ENCODE measurements at regions not wholly inside any gene's neighbourhood (a gene's known extent, or its start where the extent isn't known, plus 50 kb on each side); places are given as distances from the start of the nearest gene placed in this dataset.
A peak's percentile ranks its signal among the peaks of the same experiment; 100 is the strongest.

DNA sequence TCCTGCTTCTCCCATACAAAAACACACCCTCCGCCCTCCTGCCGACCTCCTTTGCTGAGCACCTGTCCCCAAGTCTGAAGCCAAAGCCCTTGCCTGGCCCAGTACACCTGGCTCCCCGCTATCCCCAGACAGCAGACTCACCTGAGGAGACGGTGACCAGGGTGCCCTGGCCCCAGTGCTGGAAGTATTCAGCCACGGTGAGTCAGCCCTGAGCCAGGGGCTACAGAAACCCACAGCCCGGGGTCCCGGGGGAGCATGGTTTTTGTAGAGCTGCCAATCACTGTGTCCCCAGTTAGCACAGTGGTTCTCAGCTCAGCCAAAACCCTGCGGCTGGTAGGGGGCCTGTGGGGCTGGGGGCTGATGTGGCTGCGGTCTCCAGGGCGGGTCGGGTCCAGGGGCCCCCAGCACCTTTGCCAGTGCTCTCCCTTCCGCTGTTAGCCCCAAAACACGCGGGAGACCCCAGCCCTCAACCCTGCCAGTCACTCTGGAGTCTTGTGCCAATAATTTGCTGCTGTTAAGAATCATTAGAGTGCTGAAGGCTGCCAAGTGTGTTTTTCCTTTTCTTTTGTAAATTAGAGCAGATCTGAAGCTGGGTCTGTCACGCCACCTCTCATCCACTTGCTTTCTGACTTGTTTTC, 339.0 kb downstream of the TMEM121 start:
- ATAC-seq: no peak
- Mint-ChIP-seq H3K27ac (peak overlapping the region in 1 of 2 donors; percentile 95), H3K4me3 (no peak overlapping the region), H3K9me3 (peaks cover 0 to 7% of the 10 kb centered on the region in 2 donors), H3K27me3 (no peaks in the 10 kb centered on the region), H3K4me1 (peaks cover 59% of the 10 kb centered on the region)
- peak in 1 of 2 donors; percentile 8 for DNase-seq

DNA sequence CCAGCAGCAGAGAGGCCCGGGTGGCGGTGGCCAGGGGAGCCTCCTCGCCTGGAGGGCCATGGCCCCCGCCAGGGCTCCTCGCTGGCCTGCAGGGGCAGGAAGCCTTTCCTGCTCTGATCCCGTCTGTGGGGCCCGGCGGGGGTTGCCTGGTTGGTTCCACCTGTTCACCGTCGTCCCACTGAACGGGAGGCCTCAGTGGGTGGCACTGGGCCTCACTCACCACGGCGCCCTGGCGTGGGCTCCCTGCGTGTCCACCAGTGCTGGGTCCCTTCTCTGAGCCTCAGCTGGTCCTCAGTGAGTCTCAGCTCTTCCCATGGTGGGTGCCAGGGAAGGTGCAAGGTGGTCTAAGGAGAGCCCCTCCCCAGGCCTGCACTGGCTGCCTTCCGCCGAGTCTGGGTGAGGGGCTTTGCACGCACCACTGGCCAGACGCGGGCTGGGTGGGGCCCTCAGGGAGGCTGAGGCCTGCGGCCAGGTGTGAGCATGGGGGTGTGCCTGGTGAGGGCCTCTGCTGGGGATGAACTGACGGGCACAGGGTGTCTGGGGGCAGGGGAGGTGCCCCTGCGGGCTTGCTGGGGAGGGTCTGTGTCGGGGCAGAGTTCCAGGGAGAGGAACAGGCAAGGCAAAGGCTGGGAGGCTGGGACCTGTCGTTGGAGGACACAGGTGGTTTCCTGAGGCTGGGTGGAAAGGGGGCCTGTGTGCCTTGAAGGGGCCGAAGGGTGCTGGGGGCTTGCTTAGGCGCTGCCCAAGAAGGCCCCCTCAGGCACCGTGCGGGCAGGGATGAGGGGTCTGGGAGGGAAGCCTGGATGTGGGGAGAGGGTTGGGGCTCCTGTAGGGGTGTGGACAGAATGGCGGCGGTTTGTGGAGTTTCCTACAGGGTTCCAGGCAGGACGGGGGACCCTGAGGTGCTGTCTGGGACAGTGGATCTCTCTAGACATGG, 339.8 kb downstream of the TMEM121 start:
- Mint-ChIP-seq H3K27me3 (no peaks in the 10 kb centered on the region), H3K4me1 (peaks cover 51% of the 10 kb centered on the region)
- DNase-seq: no peak

DNA sequence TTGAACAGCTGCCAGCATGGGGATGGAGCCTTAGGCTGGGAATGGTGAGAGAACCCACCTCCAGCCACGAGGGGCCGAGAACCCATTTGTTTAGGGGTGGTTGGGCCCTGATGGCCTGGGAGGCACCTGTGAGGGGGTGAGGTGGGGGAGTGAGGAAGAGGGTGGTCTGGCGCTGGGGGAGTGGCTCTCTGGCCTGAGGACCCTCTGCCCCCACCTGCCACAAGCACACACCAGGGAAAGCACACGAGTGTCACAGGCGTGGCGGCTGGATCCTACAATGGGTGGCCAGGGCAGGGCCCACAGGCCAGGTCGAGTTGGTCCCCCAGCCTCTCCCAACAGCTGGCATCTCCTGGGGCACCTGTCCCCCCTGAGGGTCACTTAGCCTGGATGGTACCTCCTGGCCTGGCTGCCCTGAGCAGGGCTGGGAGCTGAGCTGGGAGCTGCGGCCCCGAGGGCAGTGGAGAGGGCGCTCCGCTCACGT, 340.5 kb downstream of the TMEM121 start:
- Mint-ChIP-seq H3K4me1 (peaks cover 44% of the 10 kb centered on the region), H3K4me3 (no peak overlapping the region), H3K9me3 (peaks cover 0 to 7% of the 10 kb centered on the region in 2 donors), H3K27me3 (no peaks in the 10 kb centered on the region), H3K27ac (peak overlapping the region in 1 of 2 donors; percentile 67)
- no peak for ATAC-seq
- DNase-seq: peak in 1 of 2 donors; percentile 1

More for the DNA sequence above, 339.8 kb downstream of the TMEM121 start:
- ATAC-seq: peak; percentile 4
- H3K4me3 Mint-ChIP-seq: no peak overlapping the region
- H3K9me3 Mint-ChIP-seq: peaks cover 0 to 7% of the 10 kb centered on the region in 2 donors
- H3K27ac Mint-ChIP-seq: peak overlapping the region in 1 of 2 donors; percentile 67

DNA sequence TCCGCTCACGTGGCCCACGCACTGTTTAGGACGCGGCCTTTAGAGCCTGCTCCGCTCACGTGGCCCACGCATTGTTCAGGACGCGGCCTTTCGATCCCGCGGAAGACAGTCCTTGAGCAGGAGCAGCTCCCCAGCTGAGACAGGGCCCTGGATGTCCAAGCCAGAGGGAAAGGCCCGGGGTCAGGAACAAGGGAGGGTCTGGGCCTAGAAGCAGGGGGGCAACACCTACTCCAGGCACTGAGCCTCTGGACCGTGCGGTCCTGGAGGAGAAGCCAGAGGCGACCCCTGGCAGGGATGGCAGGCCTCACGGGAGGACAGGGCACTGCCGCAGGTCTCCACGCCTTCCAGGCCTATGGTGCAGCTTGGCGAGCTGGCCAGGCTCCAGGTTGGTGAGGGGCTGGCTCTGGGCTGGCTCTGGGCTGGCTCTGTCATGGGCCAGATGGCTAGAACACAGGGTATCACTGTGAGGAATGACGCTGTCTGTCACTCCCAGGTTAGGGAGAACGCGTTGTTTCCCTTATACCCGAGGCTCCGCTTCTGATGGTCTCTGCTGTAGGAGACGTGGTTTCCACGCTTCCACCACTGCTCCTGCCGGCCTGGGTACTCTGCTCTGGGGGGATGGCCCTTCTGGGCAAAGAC, 341.7 kb downstream of the TMEM121 start:
- H3K27ac Mint-ChIP-seq: no peak overlapping the region
- H3K4me1 Mint-ChIP-seq: peaks cover 32% of the 10 kb centered on the region
- ATAC-seq (no peak), DNase-seq (peak in 1 of 2 donors; percentile 2)
- H3K4me3 Mint-ChIP-seq: no peak overlapping the region
- H3K9me3 Mint-ChIP-seq: peaks cover 0 to 7% of the 10 kb centered on the region in 2 donors
- H3K27me3 Mint-ChIP-seq: no peaks in the 10 kb centered on the region

DNA sequence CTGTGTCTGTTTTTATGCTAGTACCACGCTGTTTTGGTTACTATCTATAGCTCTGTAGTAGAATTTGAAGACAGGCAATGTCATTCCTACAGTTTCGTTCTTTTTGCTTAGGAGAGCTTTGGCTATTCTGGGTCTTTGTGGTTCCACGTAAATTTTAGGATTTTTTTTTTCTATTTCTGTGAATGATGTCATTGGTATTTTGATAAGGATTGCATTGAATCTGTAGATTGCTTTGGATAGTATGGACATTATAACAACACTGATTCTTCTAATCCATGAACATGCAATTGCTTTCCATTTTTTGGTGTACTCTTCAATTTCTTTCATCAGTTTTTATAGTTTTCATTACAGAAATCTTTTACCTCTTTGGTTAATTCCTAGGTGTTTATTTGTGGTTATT, 345.2 kb downstream of the TMEM121 start:
- ATAC-seq: no peak
- H3K27me3 Mint-ChIP-seq: no peaks in the 10 kb centered on the region

DNA sequence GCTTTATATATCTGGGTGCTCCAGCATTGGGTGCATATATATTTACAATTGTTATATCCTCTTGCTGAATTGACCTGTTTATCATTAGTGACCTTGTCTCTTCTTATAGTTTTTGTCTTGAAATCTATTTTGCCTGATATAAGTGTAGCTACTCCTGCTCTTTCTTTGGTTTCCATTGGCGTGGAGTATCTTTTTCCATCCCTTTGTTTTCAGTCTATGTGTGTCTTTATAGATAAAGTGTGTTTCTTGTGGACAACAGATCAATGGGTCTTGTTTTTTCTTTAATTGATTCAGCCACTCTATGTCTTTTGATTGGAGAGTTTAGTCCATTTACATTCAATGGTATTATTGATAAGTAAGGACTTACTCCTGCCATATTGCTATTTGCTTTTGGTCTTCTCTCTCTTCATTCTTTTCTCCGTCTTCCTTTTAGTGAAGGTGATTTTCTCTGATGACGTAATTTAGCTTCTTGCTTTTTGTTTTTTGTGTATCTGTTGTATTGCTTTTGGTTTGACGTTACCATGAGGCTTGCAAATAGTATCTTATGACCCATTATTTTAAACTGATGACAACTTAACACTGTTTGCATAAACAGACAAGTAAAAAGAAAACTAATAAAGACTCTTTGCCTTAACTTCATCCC, 347.6 kb downstream of the TMEM121 start:
- ATAC-seq: no peak
- Mint-ChIP-seq H3K4me1 (peaks cover 1% of the 10 kb centered on the region), H3K9me3 (no peaks in the 10 kb centered on the region), H3K4me3 (no peak overlapping the region), H3K27me3 (no peaks in the 10 kb centered on the region), H3K27ac (no peak overlapping the region)
- DNase-seq: no peak

More for the DNA sequence above, 345.2 kb downstream of the TMEM121 start:
- no peak for DNase-seq
- H3K27ac Mint-ChIP-seq: no peak overlapping the region
- H3K4me1 Mint-ChIP-seq: peaks cover 8% of the 10 kb centered on the region
- H3K4me3 Mint-ChIP-seq: no peak overlapping the region
- peaks cover 0 to 2% of the 10 kb centered on the region in 2 donors for H3K9me3 Mint-ChIP-seq

DNA sequence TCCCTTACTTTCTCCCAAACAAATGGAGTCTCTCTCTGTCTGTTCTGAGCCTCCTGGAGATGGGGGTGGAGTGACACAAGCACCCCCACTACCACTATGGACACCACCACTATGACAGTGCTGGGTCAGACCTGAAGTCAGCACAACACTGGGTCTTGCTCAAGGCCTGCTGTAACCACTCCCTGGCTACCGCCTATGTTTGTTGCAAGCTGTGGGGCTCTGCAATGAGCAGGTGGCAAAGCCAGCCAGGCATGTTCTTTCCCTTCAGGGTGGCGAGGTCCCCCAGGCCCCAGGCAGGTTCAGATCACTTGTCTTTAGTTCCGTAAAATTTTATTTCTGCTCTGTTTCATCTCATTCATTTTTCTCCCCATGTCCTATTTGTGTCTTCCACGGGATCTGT, 349.8 kb downstream of the TMEM121 start:
- peaks cover 8% of the 10 kb centered on the region for H3K4me1 Mint-ChIP-seq
- no peak for ATAC-seq
- H3K27ac Mint-ChIP-seq: no peak overlapping the region

DNA sequence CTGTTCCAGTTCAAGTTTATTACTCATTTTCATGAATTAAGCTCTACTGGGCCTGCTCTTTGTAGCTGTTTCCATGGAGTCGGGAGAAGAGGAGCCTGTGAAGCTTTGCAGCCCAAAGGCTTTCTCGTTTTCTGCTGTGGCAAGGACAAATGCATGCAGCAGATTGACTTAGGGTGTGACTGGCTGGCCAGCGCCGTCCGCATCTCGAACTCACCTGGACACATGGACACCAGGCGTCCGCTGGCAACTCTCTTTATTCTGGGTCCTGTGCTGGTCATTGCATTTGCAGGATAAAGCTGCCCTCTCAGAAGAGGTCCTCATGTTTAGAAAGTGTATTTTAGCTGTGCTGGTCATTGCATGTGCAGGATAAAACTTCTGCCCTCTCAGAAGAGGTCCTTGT, 350.4 kb downstream of the TMEM121 start:
- peak in 1 of 2 donors; percentile 4 for DNase-seq
- no peak for ATAC-seq
- no peak overlapping the region for H3K4me3 Mint-ChIP-seq
- no peak overlapping the region for H3K27ac Mint-ChIP-seq
- H3K27me3 Mint-ChIP-seq: no peaks in the 10 kb centered on the region
- H3K9me3 Mint-ChIP-seq: no peaks in the 10 kb centered on the region
- peaks cover 8% of the 10 kb centered on the region for H3K4me1 Mint-ChIP-seq

More for the DNA sequence above, 349.8 kb downstream of the TMEM121 start:
- no peaks in the 10 kb centered on the region for H3K9me3 Mint-ChIP-seq
- H3K4me3 Mint-ChIP-seq: no peak overlapping the region
- no peaks in the 10 kb centered on the region for H3K27me3 Mint-ChIP-seq
- peak in 1 of 2 donors; percentile 3 for DNase-seq

DNA sequence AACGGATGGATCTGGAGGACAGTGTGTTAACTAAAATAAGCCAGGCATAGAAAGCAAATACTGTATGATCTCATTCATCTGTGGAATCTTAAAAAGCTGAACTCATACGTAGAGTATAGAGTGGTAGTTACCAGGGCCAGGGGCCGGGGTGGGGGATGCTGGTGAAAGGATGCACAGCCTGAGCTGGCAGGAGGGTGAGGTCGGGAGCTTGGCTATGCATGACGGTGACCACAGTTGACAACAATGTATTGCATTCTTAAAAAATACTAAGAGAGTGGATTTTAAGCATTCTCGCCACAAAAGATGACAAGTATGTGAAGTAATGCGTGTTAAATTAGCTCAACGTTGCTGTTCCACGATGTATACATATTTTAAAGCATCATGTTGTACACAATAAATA, 351.3 kb downstream of the TMEM121 start:
- ATAC-seq (no peak), DNase-seq (no peak)
- no peaks in the 10 kb centered on the region for H3K27me3 Mint-ChIP-seq
- H3K27ac Mint-ChIP-seq: no peak overlapping the region
- H3K4me3 Mint-ChIP-seq: no peak overlapping the region
- H3K9me3 Mint-ChIP-seq: no peaks in the 10 kb centered on the region
- peaks cover 8% of the 10 kb centered on the region for H3K4me1 Mint-ChIP-seq

DNA sequence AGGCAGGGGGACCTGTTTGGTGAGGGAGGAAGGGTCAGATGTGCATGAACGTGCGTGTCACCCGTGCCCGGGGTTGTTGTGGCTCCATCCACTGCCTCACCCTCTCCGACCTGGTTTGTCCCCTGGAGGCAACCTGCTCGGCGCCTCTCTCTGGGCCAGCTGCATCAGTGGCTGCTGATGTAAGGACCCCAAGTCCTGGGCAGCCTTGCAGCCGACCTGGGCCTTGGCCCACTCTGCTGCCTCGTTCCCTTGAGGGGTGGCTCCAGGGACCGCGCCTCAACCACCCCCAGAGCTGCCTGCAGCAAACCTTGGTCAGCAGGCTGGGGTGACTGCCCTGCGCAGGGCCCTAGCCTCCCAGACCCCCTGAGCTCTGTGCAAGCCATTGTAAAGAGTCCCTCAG, 351.7 kb downstream of the TMEM121 start:
- DNase-seq: peak in 1 of 2 donors; percentile 4
- H3K4me1 Mint-ChIP-seq: peaks cover 8% of the 10 kb centered on the region
- H3K27ac Mint-ChIP-seq: no peak overlapping the region
- no peaks in the 10 kb centered on the region for H3K9me3 Mint-ChIP-seq
- no peak for ATAC-seq
- no peak overlapping the region for H3K4me3 Mint-ChIP-seq
- H3K27me3 Mint-ChIP-seq: no peaks in the 10 kb centered on the region

DNA sequence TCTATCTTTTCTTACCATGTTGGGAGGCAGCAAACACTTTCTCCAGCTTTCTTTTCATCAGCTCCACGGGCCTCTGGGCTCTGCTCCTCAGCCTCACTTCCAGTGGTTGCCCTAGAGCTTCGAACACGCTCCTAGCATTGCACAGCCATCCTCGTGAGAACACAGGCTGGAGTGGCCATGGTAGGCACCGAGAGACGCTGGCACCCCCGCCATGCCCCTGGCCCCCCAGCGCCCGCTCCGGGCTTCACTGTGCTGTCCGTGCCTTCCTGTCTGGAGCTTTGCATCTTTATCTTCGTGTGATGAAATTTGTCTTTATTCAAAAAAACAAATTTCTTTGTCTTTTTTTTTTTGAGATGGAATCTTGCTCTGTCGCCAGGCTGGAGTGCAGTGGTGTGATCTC, 352.2 kb downstream of the TMEM121 start:
- DNase-seq (no peak), ATAC-seq (no peak)
- Mint-ChIP-seq H3K27ac (no peak overlapping the region), H3K9me3 (no peaks in the 10 kb centered on the region), H3K4me1 (peaks cover 8% of the 10 kb centered on the region), H3K4me3 (no peak overlapping the region), H3K27me3 (no peaks in the 10 kb centered on the region)

DNA sequence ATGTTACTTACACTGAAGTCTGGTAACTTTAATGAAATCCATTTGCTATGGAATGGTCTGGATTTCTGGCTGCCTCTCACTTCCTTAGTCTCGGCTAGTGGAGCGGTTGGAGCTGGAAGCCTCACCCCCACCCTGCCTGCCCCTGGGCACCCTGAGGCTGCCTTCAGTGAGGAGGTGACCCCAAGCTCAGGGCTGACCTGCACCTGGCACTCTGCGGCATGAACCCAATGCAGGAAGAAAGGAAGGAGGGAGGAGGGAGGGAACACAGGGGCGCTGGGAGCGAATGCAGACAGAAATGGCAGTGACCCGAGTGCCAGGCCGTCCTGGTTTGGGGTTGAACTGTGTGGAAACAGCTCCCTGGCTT, 353.1 kb downstream of the TMEM121 start:
- Mint-ChIP-seq H3K9me3 (no peaks in the 10 kb centered on the region), H3K27me3 (no peaks in the 10 kb centered on the region), H3K27ac (no peak overlapping the region), H3K4me1 (peaks cover 8% of the 10 kb centered on the region), H3K4me3 (peak overlapping the region in 1 of 2 donors; percentile 24)
- DNase-seq: no peak
- no peak for ATAC-seq

DNA sequence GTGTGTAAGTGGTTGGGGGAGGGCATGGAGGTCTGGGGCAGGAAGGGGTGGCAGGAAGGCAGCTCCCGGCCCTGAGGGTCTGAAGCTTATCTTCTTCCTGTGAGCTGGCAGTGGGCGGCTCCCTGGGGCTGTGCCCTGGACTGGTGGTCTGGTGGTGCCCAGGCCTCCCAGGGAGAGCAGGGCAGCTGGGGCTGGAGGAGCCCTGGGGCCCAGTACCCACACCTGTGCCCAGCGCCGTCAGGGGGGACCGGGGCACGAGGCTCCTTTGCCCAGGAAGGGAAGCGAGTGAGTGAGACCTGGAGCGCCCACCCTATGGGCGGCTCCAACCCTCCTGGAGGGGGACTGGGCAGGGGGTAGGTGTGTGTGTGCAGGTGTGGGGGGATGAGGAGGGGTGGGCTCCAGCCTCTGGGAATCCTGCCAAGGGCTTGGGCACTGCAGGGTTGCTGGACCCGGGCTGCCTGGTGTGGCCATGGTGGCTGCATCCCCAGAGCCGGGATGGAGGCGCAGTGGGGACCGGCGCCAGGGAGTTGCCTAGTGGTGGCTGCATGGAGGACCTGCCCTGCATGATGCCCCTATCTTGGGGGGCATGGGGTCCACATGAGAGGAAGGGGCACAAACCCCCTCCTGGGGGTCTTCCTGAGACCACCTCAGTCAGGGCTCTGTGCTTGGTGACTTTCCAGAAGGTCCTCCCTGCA, 353.6 kb downstream of the TMEM121 start:
- Mint-ChIP-seq H3K4me3 (peak overlapping the region in 1 of 2 donors; percentile 24), H3K4me1 (peaks cover 8% of the 10 kb centered on the region), H3K27ac (peak overlapping the region in 1 of 2 donors; percentile 48), H3K27me3 (no peaks in the 10 kb centered on the region), H3K9me3 (no peaks in the 10 kb centered on the region)
- peak in 1 of 2 donors; percentile 7 for DNase-seq
- ATAC-seq: peak; percentile 39

DNA sequence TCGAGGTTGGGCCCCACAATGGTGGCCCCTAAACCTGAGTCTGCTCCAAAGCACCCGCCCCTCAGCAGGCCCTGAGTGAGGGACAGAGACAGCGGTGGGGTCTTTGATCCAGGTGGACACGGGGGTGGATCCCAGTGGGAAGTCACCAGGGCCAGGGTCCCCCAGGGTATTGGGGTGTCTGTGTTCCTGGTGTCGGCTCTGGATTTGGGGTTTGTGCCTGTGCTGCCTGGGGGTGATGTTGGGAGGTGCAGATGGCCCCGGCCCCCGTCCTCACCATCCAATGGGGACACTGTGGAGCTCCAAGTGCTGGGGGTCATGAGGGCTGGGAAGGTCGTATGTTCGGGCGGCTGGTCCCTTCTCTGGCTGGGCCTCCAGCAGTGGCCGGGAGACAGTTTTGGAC, 354.2 kb downstream of the TMEM121 start:
- Mint-ChIP-seq H3K4me1 (peaks cover 8% of the 10 kb centered on the region), H3K4me3 (no peak overlapping the region), H3K27ac (no peak overlapping the region), H3K27me3 (no peaks in the 10 kb centered on the region), H3K9me3 (no peaks in the 10 kb centered on the region)
- DNase-seq (peak in 1 of 2 donors; percentile 6), ATAC-seq (peak; percentile 3)

Data from stimulated activated naive CD8-positive, alpha-beta T cell treated with anti-CD3 and anti-CD28 coated beads, Interleukin-15, amount 100 ng/mL, for 72 hours (primary cell).